ENCODE measurements at regions not wholly inside any gene's neighbourhood (a gene's known extent, or its start where the extent isn't known, plus 50 kb on each side); places are given as distances from the start of the nearest gene placed in this dataset.

DNA sequence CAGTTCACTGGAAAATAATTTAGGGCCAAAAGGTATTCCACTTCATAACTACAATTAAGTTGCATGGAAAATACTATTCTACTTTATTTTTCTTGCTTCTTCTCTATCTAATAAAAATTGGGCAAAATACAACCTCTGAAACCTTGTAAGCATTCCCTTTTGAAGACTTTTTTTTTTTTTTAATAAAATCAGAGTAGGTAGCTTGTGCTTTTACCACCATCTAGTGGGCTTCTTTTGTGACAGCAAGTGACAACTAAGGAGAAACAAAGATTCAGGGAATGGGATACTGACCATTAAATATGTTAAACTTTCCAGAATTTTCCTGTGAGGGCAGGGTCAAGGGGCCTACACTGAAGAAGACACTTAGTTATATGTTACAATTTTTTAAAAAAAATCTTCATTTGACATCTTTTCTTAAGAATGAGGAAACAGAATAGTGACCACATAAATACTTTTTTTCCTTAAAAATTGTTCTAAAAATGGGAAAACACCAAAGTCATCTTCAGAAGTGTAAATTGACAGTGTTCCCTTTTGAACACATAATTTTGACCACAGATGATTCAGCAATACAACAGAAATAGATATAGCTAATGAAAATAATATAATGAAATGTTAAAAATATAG is 1183.2 kb upstream of the ACVR2A start:
- Mint-ChIP-seq H3K27ac (no peak overlapping the region), H3K9me3 (no peaks in the 10 kb centered on the region), H3K36me3 (no peaks in the 10 kb centered on the region), H3K27me3 (no peaks in the 10 kb centered on the region), H3K4me3 (no peak overlapping the region), H3K4me1 (no peaks in the 10 kb centered on the region)
- DNase-seq (ENCODE audit: low spot score in 2 of 2): no peak
- no peak for ATAC-seq (ENCODE audit: low read depth)

DNA sequence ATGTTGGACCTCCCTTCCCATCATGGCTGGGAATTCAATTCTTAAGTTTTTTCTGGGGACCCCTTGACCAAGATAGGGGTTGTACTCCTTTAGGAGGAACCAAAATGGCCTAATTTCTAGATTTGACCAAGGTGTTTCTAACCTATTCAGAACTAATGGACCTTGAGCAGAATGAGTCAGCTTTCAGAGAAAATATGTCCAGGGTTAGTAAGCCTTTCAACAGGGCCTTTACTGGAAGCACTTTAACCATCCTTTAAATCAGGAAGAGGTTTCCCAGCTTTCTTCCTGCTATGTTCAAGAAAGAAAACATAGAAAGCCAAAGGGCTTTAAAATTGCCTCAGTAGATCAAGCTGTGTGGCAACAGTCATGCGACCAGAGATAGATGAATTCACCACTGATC is 1184.9 kb upstream of the ACVR2A start:
- H3K27ac Mint-ChIP-seq: no peak overlapping the region
- ATAC-seq (ENCODE audit: low read depth) (no peak), DNase-seq (ENCODE audit: low spot score in 2 of 2) (no peak)
- H3K9me3 Mint-ChIP-seq: no peaks in the 10 kb centered on the region
- no peak overlapping the region for H3K4me3 Mint-ChIP-seq
- no peaks in the 10 kb centered on the region for H3K36me3 Mint-ChIP-seq
- no peaks in the 10 kb centered on the region for H3K4me1 Mint-ChIP-seq
- no peaks in the 10 kb centered on the region for H3K27me3 Mint-ChIP-seq

DNA sequence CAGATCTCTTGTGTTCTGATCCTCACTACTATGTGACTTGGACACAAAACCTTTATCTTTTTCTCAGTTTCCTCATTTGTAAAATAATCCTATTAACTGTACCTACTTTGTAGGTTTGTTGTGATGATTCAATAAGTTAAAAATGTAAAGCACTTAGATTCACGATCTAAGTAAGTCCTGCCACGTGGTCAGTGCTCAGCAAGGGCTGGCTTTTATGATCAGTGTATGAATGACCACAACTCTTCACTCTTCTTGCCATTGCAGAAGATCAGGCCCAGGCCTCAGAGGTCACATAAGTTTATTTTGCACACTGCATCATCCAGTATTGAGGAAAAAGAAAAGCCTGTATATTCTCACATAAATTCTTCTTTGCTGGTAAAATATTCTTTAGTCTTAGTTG is 1192.5 kb upstream of the ACVR2A start:
- H3K27me3 Mint-ChIP-seq: no peaks in the 10 kb centered on the region
- H3K4me1 Mint-ChIP-seq: no peaks in the 10 kb centered on the region
- H3K27ac Mint-ChIP-seq: no peak overlapping the region
- no peaks in the 10 kb centered on the region for H3K36me3 Mint-ChIP-seq
- no peak for DNase-seq (ENCODE audit: low spot score in 2 of 2)
- no peak for ATAC-seq (ENCODE audit: low read depth)
- H3K9me3 Mint-ChIP-seq: peaks cover 4% of the 10 kb centered on the region
- no peak overlapping the region for H3K4me3 Mint-ChIP-seq

DNA sequence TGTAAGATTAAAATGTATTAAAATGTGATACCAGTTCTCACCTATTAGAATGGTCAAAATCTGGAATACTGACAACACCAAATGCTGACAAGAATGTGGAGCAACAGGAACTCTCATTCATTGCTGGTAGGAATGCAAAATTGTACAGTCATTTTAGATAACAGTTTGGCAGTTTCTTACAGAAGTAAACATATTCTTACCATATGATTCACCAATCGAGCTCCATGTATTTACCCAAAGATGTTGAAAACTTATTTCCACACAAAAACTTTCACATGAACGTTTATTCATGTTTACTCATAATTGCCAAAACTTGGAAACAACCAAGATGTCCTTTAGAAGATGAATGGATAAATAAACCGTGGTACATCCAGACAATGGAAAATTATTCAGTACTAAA is 1193.5 kb upstream of the ACVR2A start:
- no peaks in the 10 kb centered on the region for H3K36me3 Mint-ChIP-seq
- no peaks in the 10 kb centered on the region for H3K27me3 Mint-ChIP-seq
- H3K27ac Mint-ChIP-seq: no peak overlapping the region
- DNase-seq (ENCODE audit: low spot score in 2 of 2): no peak
- H3K4me3 Mint-ChIP-seq: no peak overlapping the region
- H3K9me3 Mint-ChIP-seq: peaks cover 4% of the 10 kb centered on the region
- H3K4me1 Mint-ChIP-seq: no peaks in the 10 kb centered on the region
- no peak for ATAC-seq (ENCODE audit: low read depth)

DNA sequence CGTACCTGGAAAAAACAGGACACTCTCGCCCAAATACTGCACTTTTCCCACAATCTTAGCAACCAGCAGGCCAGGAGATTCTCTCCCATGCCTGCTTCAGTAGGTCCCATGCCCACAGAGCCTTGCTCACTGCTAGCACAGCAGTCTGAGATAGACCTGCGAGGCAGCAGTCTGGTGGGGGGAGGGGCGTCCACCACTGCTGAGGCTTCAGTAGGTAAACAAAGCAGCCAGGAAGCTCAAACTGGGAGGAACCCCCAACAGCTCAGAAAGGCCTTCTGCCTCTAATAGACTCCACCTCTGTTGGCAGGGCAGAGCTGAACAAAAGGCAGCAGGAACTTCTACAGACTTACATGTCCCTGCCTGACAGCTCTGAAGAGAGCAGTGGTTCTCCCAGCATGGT is 1202.8 kb upstream of the ACVR2A start:
- no peak overlapping the region for H3K27ac Mint-ChIP-seq
- H3K4me3 Mint-ChIP-seq: no peak overlapping the region
- no peaks in the 10 kb centered on the region for H3K4me1 Mint-ChIP-seq
- no peaks in the 10 kb centered on the region for H3K27me3 Mint-ChIP-seq
- ATAC-seq (ENCODE audit: low read depth) (no peak), DNase-seq (ENCODE audit: low spot score in 2 of 2) (no peak)
- H3K9me3 Mint-ChIP-seq: peaks cover 5% of the 10 kb centered on the region
- no peaks in the 10 kb centered on the region for H3K36me3 Mint-ChIP-seq

DNA sequence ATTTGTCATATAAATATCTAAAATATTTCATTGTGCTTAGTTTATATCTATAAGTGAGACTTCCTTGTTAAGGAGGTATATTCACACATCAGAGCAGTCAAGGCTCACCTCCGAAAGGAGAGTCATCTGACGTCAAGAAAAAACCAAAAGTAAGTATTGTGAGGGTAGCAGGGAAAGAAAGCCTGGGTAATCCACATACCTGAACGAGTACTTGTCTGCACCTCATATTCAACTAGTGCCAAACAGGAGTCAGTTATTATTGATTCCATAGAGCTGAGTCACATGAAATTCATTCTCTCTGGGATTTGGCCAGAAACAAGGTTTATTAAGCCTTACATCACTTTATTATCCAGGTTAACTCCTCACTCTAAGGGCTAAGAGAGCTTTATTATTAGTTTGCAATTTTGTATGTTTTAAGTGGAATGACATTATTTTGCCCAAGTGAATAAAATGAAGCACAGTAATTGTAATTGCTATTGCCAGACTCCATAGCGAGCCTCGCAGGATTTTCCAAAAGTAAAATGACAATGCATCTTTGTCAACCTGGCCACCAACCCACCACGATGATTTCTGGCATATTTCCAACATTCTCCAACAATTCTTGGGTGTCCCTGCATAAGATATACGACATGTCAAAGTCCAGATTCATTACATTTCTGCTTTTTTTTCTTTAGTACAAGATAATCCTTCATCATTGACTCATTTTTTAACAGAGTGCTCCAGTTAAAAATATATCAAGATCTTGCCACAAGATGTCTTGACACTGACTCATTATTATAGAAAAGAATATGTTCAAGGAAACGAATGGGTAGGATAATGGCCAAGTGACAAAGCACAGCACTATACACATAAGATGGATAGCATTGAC is 1210.4 kb upstream of the ACVR2A start:
- DNase-seq (ENCODE audit: low spot score in 2 of 2) (no peak), ATAC-seq (ENCODE audit: low read depth) (no peak)
- H3K36me3 Mint-ChIP-seq: no peaks in the 10 kb centered on the region
- H3K27ac Mint-ChIP-seq: no peak overlapping the region
- peaks cover 1% of the 10 kb centered on the region for H3K27me3 Mint-ChIP-seq
- no peak overlapping the region for H3K4me3 Mint-ChIP-seq
- no peaks in the 10 kb centered on the region for H3K9me3 Mint-ChIP-seq
- no peaks in the 10 kb centered on the region for H3K4me1 Mint-ChIP-seq

DNA sequence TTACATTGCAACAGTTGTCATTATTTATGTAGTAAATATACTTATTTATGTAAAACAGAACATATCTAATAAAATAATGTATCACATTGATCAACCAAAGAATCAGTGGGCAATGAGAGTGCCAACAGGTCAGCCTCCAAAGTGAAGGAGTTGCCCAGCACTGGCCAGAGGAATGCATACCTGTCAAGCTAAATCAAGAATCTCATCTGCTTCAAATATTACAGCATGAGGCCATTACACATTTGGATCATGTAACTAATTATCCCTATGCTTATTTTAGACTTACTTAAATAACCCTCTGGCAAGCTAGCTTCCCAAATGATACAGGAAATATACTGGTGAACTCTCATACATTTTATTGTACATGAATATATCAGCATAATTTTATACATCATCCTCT is 1211.7 kb upstream of the ACVR2A start:
- Mint-ChIP-seq H3K4me1 (no peaks in the 10 kb centered on the region), H3K36me3 (no peaks in the 10 kb centered on the region), H3K27ac (no peak overlapping the region), H3K4me3 (no peak overlapping the region), H3K27me3 (peaks cover 1% of the 10 kb centered on the region), H3K9me3 (no peaks in the 10 kb centered on the region)
- ATAC-seq (ENCODE audit: low read depth) (no peak), DNase-seq (ENCODE audit: low spot score in 2 of 2) (no peak)

DNA sequence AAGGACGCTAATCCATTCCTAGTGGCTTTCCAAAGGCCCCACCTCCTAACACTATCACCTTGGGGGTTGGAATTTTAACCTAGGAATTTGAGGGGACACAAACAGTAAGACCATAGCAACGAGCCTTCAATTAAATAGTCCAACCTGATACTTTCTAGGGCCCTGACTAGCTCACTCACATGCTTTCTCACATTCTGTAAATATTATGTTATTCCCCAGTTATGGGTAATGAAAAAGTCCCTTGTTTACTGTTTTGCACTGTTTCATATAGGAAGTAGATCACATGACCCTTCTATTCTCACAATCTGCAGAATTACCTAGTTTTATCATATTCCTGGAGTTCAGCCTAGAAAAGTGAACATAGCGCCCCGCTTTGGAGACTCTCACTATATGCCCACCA is 1212.1 kb upstream of the ACVR2A start:
- H3K27me3 Mint-ChIP-seq: peaks cover 1% of the 10 kb centered on the region
- H3K36me3 Mint-ChIP-seq: no peaks in the 10 kb centered on the region
- no peak overlapping the region for H3K27ac Mint-ChIP-seq
- ATAC-seq (ENCODE audit: low read depth) (no peak), DNase-seq (ENCODE audit: low spot score in 2 of 2) (no peak)
- no peak overlapping the region for H3K4me3 Mint-ChIP-seq
- no peaks in the 10 kb centered on the region for H3K4me1 Mint-ChIP-seq
- H3K9me3 Mint-ChIP-seq: no peaks in the 10 kb centered on the region

DNA sequence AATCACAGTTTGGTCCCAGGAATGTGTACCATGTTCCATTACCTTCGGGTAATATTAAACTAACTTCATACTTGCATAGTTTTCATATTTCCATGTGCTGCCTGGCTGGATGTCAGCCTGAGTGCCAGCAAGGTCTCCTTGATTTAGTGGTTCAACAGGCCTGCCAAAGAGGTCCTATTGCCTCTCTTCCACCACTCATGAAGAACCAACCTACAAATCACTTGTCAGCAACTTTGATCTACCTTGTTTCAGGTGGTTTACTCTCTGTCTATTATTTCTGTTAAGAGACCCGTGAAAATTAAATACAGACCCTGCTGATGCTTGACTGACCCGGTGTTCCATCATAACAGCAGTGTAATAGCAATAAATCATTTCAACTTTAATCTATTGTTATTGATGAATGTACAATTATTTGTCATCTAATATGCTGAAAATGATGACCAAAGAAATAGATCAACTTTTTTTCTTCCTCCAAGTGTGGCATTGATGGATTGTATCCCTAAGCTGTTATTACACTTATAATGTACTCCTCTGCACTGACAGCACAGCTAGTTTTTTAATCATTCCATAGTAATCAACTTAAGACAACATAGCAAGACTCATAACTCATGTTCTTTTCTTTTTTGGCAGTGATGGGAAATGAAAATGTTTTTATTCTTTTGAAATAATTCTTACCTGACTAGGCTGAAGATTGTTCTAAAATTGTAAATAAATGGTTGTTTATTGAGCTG is 1220.2 kb upstream of the ACVR2A start:
- no peaks in the 10 kb centered on the region for H3K27me3 Mint-ChIP-seq
- H3K27ac Mint-ChIP-seq: no peak overlapping the region
- H3K9me3 Mint-ChIP-seq: no peaks in the 10 kb centered on the region
- H3K4me1 Mint-ChIP-seq: no peaks in the 10 kb centered on the region
- ATAC-seq (ENCODE audit: low read depth) (no peak), DNase-seq (ENCODE audit: low spot score in 2 of 2) (no peak)
- no peaks in the 10 kb centered on the region for H3K36me3 Mint-ChIP-seq
- no peak overlapping the region for H3K4me3 Mint-ChIP-seq

DNA sequence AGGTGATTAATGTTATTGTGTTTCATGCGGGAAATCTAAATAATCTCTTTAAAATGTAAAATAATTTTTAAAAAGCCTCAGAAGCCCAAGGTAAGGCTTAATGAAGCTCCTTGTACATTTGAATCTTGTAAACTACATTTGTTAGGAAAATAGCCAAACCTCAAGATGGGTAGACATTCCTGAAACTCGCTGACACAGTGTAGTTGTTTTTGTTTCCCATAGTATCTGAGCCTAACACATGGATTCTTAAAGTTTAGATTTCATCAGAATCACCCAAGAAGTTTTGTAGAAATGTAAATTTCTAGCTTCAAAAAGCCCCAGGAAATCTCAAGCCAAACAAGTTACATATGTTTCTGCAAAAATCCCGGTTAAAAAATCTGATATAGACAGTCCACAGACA is 1221.1 kb upstream of the ACVR2A start:
- H3K36me3 Mint-ChIP-seq: no peaks in the 10 kb centered on the region
- no peaks in the 10 kb centered on the region for H3K4me1 Mint-ChIP-seq
- peaks cover 3% of the 10 kb centered on the region for H3K9me3 Mint-ChIP-seq
- DNase-seq (ENCODE audit: low spot score in 2 of 2): no peak
- H3K4me3 Mint-ChIP-seq: no peak overlapping the region
- no peaks in the 10 kb centered on the region for H3K27me3 Mint-ChIP-seq
- no peak for ATAC-seq (ENCODE audit: low read depth)
- H3K27ac Mint-ChIP-seq: no peak overlapping the region

DNA sequence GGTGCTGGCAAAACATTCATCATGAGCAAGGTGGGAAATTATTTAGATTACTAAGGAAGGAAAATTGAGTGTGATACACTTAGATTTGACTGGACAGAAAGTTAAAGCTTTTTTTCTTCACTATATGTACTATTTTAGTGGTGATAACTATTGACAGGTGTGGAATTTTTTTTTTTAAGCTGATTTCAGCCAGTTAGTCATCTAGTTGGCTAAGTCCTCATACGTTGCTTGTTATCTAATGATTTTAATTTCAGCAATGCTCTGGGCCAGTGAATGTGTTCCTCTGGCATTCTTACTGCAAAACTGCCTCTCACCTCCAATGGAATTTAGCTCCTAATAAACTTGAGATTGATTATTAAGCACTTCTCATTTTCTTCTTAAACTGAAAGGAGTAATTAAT is 1223.2 kb upstream of the ACVR2A start:
- Mint-ChIP-seq H3K27ac (no peak overlapping the region), H3K4me1 (no peaks in the 10 kb centered on the region), H3K9me3 (peaks cover 3% of the 10 kb centered on the region), H3K36me3 (no peaks in the 10 kb centered on the region), H3K4me3 (no peak overlapping the region), H3K27me3 (no peaks in the 10 kb centered on the region)
- ATAC-seq (ENCODE audit: low read depth) (no peak), DNase-seq (ENCODE audit: low spot score in 2 of 2) (no peak)

DNA sequence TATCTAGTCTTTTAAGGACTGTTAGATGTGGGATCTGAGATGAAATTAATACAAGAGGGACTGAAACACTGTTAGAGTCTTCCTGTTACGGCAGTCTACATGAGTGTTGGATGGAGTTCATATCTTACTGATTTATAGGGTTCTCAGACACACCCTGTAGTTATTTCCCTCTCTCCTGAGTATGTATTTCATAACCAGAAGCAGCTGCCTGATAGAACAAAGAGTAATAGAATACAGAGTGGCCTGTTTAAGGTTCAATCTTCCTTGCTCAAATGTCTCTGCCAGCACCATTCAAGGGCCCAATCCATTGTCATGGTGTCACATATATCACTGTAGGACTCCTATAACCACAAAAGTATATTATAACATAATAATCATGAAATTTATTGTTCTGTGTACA is 1229.1 kb upstream of the ACVR2A start:
- H3K36me3 Mint-ChIP-seq: no peaks in the 10 kb centered on the region
- H3K9me3 Mint-ChIP-seq: peaks cover 8% of the 10 kb centered on the region
- ATAC-seq (ENCODE audit: low read depth): no peak
- no peaks in the 10 kb centered on the region for H3K27me3 Mint-ChIP-seq
- H3K4me3 Mint-ChIP-seq: no peak overlapping the region
- no peak for DNase-seq (ENCODE audit: low spot score in 2 of 2)
- no peaks in the 10 kb centered on the region for H3K4me1 Mint-ChIP-seq
- no peak overlapping the region for H3K27ac Mint-ChIP-seq

DNA sequence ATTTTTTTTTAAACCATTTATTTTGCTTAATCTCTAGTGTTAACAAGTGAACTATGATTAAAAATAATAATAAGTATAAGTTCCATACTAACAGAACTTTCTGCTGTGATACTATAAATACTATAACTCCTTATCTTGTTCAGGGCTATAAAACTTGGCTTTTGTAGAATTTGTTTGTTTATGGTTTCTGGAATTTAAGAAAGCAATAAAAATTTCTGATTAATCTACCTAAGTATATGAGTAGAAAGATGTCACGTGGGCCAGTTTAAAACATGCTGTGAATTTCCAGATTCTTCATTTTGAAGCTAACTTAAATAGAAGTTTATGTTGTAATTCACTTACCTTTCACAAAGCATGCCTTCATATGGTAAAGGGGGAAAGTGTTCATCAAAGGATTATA is 1236.3 kb upstream of the ACVR2A start:
- peaks cover 1% of the 10 kb centered on the region for H3K9me3 Mint-ChIP-seq
- no peaks in the 10 kb centered on the region for H3K4me1 Mint-ChIP-seq
- H3K4me3 Mint-ChIP-seq: no peak overlapping the region
- no peaks in the 10 kb centered on the region for H3K27me3 Mint-ChIP-seq
- no peak overlapping the region for H3K27ac Mint-ChIP-seq
- ATAC-seq (ENCODE audit: low read depth) (no peak), DNase-seq (ENCODE audit: low spot score in 2 of 2) (no peak)
- H3K36me3 Mint-ChIP-seq: no peaks in the 10 kb centered on the region

DNA sequence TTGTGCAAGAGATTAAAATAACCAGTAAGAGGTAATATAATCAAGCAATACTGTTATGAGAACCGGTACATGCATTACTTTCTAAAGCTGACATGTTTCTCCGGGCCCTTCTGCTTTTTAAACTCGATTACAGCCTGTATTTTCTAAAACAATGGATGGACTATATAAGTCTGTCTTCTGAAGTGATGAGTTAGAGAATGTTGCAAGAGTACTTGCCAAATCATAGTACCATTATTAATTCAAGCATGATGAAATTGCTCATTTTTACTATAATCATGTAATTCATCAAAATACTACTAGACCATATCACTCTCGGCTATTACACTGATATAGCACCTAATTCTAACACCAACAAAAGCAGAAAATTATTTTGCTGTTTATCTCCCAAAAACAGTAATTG is 1240.3 kb upstream of the ACVR2A start:
- no peak overlapping the region for H3K4me3 Mint-ChIP-seq
- no peak for ATAC-seq (ENCODE audit: low read depth)
- no peak overlapping the region for H3K27ac Mint-ChIP-seq
- no peaks in the 10 kb centered on the region for H3K36me3 Mint-ChIP-seq
- no peak for DNase-seq (ENCODE audit: low spot score in 2 of 2)
- H3K4me1 Mint-ChIP-seq: no peaks in the 10 kb centered on the region
- H3K27me3 Mint-ChIP-seq: no peaks in the 10 kb centered on the region
- no peaks in the 10 kb centered on the region for H3K9me3 Mint-ChIP-seq

All from memory B cell (primary cell).